NAMALWA (cell line): ENCODE measurements at regions not wholly inside any gene's neighbourhood (a gene's known extent, or its start where the extent isn't known, plus 50 kb on each side); places are given as distances from the start of the nearest gene placed in this dataset.

Experiments used
- DNase-seq: peaks from one replicate; pipeline ENCODE4 v3.0.0-alpha.2; 2015; ENCODE audit warnings: low spot score

DNA sequence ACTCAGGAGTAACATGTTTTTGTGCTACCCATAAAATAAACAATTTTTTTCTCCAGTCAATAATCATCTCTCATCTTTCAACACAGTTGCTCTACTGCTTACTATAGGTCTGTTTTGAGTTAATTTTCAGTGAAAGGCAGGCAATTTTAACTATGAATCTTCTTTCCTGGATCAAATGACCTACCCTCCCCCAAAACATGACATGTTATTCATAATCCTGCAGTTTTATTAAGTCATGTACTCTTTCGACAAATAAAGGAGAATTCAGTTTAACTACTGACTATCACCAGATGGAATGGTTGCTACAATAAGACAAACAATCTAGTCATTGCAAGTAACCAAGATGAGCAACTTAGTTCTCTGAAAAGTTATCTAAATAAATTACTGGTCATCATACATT is 106.0 kb upstream of the FAR2 start:
- DNase-seq = no peak

DNA sequence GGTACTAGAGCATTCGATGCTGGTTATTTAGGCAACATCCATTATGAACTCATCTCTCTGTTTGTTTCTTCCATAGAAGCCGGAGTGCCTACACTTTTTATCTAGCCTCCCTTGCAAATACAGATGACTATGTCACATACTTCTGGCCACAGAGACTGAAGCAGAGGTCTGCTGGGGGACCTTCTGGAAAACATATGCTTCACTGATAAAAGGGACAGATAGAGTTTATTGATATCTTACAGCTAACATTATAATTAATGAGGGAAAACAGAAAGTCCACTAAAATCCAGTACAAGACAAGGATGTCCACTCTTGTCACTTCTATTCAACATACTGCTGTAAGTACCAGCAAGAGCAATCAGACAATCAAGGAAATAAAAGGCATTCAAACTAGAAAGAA is 104.3 kb upstream of the FAR2 start:
- DNase-seq = no peak

DNA sequence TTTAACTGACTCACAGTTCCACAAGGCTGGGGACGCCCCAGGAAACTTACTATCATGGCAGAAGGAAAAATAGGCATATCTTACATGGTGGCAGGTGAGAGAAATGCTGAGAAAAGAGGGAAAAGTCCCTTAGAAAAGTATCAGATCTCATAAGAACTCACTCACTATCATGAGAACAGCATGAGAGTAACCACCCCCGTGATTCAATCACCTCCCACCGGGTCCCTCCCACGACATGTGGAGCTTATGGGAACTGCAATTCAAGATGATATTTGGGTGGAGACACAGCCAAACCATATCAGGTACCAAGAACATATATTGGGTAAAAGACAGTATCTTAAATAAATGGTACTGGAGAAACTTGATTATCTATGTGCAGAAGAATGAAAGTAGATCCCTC is 100.3 kb upstream of the FAR2 start:
- DNase-seq = peak; percentile 22

DNA sequence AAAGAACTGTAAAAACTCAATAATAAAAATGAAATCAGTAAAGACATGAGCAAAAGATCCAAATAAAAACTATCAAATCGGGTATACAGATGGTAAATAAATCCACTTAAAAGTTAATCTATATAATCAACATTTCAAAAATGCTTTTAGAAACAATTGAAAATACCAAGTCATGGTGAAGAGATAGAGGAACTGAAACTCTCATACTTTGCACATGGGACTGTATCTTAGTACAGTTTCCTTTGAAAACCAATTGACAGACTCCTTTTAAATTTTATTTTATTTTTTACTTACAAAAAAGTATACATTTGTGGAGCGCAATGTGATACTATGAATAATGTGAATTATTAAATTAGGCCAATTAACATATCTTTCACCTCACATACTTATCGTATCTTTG is 98.6 kb upstream of the FAR2 start:
- peak; percentile 28 for DNase-seq

DNA sequence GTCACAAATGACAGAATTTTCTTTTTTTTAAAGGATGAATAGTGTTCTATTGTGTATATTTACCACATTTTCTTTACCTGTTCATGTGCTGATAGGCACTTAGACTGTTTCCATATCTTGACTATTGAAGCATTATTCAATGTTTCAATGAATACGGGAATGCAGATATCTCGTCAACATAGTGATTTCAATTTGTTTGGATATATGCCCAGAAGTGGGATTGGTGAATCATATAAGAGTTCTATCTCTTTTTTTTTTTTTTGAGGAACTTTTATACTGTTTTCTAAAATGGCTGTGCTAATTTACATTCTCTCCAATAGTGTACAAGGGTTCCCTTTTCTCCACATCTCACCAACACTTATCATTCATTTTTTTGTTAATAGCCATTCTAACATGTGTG is 97.9 kb upstream of the FAR2 start:
- no peak for DNase-seq

DNA sequence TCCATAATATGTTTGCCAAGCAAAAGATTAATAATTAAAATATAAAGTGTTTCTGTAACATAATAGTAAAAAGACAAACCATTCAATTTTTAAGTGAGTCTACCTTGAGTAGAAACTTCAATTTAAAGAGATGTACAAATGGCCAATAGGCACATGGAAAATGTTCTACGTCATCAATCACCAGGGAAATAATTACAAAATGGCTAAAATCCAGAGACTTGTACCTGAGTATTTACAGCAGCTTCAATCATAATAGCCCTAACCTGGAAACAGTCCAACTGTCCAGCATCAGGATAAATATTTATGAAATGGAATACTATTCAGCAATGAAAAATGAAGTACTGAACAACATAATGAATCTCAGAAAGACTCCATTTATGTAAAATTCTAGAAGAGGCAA is 95.5 kb upstream of the FAR2 start:
- DNase-seq = peak; percentile 77

DNA sequence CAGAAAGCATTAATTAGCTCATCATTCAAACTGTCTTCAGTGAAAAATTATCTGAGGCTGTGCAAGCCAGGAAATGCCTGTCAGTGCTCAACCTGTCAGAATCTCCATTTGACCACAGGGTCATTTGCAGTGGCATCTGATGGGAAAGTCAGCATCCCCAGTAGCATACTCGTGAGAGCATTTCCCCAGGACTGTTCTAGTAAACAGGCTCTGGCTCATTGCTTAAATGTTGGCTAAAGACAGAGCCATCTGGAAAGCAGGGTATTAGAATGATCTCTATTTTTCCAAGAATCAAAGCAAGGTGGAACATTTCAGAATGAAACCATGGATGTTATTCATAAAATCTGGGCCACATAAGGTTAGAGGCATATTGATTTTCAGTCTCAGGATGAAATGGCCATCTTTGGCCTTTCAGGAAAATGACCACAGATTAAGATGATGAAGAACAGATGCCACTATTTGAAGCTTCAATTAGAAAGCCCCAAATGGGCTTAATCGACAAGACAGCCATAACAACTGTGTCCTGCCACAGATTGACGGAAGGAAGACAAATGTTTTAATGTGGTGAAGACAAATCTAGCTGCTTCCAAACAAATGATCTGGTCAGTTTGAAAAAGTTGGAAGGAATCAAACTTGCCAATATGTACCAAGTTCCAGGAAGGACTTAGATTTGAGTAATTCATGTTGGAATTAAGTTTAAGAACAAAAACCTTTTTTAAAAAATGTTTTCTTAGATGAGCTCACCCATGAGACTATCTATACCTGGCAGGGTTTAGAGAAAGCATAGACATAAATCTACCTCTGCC is 94.0 kb upstream of the FAR2 start:
- no peak for DNase-seq

DNA sequence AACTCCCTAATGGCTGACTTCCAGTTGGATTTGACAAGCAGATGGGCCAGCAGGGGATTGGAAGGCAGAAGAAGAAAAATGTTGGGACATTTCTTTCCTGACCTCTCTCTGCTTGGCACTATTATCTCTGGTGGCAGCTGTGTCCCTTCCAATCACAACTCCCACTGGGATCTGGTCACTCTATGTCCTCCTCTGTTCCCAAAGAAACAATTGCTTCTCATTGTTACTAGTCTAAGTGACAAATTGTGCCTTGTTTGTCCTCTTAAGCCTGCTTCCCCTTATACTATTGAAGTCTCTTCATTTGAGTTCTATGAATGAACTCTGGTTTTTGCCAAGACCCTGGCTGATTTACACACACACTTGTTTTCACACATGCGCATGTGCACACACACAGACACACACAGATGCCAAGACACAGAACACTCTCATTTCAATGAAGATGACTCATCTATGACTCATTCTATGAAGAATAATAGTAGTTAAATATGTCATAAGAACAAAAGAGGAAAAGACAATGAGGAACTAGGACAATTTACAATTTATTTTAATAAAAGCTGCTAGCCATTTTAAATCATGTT is 83.0 kb upstream of the FAR2 start:
- DNase-seq = no peak

DNA sequence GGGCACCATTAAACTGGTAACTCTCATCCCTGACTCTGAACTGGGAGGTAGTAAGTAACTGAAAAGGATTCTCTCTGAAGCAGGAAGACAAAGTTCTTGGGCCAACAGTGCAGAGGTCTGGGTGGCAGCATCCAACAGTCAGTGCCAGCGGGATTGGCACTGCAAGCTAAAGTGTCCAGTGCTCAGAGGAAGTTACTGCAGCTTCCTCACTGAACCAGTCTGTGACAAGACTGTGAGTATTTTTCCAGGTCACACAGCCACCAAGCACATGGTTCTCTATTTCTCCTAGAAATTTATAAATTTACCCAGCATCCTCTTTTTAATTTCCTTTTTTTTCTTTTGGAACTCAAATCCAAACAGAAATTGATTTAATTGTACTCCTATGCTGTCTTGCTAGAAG is 81.6 kb upstream of the FAR2 start:
- no peak for DNase-seq

DNA sequence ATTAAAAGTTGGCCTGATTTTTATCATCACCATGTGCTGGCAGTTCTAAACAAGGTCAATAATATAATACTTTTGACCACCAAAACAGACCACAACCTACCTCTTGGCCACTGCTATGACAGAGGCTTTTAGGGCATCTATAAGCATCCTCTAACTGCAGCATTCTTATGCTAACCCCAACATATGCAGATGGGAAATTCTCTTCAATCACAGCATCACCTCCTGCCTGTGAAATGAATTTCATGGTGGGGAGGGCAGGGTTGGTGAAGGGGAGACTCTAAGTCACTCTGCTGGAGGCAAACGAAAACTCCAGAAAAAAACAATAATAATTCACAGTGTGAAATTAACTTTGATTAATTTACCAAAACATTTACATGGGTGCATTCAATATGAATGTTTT is 78.8 kb upstream of the FAR2 start:
- DNase-seq = no peak

DNA sequence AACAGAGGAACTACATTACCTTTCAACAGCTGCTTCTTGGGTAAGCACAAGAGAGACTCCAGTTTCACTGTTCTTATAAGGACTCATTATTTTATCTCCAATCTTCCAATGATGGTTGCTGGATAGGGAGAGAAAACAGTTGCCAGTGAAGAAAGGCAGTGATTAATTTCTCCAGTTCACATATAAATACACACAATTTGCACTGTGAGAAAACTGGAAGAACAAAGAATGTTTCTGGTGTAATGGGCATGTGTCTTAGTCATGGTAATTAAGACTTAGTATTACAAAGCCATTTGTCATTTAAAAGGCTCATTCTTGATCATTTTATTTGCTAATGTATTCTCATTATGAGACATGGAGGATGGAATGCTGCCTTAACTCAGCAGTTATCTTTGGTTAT is 78.0 kb upstream of the FAR2 start:
- no peak for DNase-seq

DNA sequence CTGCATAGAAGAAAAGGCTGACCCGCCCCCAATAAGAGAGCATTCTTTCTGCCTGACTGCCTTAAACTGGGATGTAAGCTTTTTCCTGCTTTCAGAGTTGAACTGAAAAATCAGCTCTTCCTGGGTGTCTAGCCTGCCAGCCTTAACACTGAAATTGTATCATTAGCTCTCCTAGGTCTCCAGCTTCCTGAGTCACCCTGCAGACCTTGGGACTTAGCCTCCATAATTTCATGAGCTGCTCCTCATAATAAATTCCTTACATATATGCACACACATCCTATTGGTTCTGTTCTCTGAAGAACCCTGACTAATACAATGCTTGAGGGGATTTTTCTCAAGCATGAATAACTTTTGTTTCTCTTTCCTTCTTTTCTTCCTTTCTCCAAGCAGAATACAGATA is 76.4 kb upstream of the FAR2 start:
- no peak for DNase-seq

DNA sequence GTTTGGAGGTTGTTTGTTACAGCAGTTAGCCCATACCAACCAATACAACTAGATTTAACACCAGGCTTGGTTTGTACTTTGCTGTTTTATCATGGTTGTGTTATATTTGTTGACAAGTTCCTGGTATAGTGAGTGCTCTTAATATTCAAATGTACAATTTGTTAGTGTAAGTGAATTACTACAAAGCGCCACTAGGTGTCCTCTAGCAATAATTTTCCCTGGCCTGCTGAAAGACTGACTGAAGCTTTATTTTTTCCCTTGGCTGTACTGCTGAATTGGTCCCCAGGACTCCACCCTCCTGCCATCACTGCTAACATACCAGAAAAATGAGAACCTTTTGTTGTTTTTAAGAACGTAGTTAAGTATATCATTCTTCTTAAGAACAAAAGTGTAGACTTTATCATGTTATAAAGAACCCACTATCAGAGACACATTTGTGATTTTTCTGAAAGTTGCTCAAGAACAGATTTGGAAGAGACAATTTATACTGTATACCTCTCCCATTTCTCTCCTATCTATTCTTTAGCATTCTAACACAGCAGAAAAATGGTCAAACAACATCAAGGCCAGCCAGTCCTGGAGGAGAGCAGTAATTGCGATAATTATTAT is 75.3 kb upstream of the FAR2 start:
- DNase-seq = peak; percentile 64

DNA sequence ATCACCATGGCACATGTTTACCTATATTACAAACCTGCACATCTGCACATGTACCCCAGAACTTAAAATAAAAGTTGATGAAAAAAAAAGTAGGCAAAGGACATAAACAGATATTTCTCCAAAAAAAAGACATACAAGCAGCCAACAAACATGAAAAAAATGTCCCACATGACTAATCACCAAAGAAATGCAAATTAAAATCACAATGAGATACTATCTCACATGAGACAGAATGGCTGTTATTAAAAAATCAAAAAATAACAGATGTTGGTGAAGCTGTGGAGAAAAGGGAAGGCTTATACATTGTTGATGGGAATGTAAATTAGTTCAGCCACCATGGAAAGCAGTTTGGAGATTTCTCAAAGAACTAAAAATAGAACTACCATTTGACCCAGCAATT is 68.0 kb upstream of the FAR2 start:
- no peak for DNase-seq

DNA sequence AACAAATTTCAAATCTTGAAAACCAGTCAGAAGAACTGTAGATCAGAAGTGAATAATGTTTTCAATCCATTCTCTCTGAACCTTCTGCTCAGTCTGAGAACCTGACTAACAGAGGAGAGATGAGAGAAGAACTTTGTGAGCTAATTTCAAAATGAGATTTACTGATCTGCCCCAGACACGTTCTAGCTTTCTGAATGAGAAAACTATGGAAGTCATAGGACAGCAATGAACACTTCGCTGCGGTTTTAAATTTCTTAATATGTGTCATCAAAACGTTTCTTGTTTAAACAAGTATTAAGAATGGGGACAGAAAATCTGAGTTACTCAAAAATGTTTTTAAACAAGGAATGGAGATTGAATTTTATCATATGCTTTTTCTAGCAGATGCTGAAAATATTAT is 66.6 kb upstream of the FAR2 start:
- no peak for DNase-seq

DNA sequence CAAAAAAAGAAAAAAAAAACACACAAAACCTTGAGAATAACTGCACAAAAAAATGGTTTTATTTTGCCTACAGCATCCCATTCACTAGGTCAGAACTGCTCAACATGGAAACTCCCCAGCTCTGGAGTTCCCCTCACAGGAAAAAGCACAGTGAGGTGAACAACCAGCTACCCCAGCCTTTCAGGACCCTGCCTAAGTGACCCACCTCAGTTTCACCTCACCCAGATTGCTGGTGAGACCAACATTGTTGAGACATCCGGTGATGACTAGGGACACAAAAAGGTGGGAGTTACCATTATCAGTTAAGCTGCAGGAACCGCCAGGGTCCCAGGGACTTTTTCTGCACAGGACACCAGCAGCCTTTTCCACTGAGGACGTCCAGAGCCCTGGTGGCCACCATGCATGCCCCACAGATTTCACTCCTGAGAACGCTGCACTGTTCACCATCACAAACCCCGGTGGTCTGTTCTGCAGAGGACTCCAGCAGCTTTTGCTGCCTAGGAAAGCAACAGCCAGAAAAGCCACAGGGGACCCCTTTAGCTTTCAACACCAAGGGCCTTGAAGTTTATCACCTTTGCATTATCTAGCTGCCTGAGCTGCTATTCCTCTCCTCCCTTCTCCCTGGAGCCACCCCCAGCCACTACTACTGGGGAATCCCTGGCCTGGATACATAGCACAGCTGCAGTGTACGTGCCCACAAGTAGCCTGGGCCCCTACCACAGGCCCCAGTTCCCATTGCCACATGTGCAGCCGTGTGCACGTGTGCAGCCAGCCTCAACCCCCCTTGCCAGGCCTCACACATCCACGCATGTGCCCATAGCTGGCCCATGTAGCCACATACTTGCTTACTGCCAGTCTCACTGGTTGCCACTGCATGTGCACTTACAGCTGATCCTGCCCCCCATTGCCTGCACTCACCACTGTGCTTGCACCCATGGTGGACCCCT is 62.5 kb upstream of the FAR2 start:
- DNase-seq = no peak

DNA sequence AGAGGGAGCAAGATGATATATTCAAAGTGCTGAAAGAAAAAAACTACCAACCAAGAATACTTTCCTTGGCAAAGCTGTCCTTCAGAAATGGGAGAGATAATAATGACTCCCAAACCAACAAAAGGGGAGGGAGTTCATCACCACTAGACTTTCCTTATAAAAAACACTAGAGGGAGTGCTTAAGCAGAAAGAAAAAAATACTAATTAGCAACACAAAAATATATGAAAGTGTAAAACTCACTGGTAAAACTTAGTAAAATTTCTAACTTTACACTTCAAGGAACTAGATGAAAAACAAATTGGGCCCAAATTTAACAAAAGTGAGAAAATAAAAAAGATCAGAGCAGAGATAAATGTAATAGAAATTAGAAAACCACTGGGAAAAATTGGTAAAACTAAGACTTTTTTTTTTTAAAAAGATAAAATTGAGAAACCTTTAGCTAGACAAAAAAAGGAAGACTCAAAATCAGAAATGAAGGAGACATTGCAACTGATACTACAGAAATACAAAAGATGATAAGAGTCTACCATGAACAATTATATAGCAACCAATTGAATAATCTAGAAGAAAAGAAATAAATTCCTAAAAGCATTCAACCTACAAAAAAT is 60.4 kb upstream of the FAR2 start:
- peak; percentile 26 for DNase-seq
